ENCODE measurements at regions not wholly inside any gene's neighbourhood (a gene's known extent, or its start where the extent isn't known, plus 50 kb on each side); places are given as distances from the start of the nearest gene placed in this dataset.

DNA sequence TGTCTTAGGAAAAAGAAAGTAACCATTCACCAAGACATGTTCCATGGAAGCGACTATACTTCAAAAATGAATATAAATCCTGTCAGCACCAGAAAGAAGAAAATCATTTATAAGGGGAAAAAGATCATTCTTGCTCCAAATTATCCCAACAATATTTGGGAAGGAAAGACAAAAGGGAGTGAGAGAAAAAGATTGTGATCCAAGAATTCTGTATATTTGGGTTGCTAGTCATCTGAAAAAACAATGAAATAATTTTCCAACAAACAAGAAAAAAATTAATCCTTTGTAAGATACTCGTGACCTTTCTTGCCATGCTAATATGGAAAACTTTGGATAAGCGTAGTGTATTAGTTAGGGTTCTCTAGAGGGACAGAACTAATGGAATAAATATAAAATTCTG is 163.2 kb upstream of the ZNF32 start:
- no peaks in the 10 kb centered on the region for H3K9me3 Mint-ChIP-seq (ENCODE audit: unreplicated experiment)
- peaks cover 57% of the 10 kb centered on the region for H3K4me1 Mint-ChIP-seq (ENCODE audit: unreplicated experiment)
- H3K27me3 Mint-ChIP-seq (ENCODE audit: unreplicated experiment) = peaks cover 2% of the 10 kb centered on the region
- H3K4me3 Mint-ChIP-seq (ENCODE audit: unreplicated experiment) = no peak overlapping the region
- DNase-seq (ENCODE audit: extremely low spot score, unreplicated experiment) = no peak
- H3K36me3 Mint-ChIP-seq (ENCODE audit: unreplicated experiment) = no peaks in the 10 kb centered on the region
- no peak for TF ChIP-seq CTCF (IDR thresholded peaks at IDR 0.05)
- no peak overlapping the region for H3K27ac Mint-ChIP-seq (ENCODE audit: unreplicated experiment)

- peak overlapping the region; percentile 56 for H3K27ac Mint-ChIP-seq (ENCODE audit: unreplicated experiment)
- H3K4me1 Mint-ChIP-seq (ENCODE audit: unreplicated experiment) = peaks cover 45% of the 10 kb centered on the region
- H3K27me3 Mint-ChIP-seq (ENCODE audit: unreplicated experiment) = peaks cover 8% of the 10 kb centered on the region
- no peak for DNase-seq (ENCODE audit: extremely low spot score, unreplicated experiment)
- no peak for TF ChIP-seq CTCF (IDR thresholded peaks at IDR 0.05)
- H3K36me3 Mint-ChIP-seq (ENCODE audit: unreplicated experiment) = no peaks in the 10 kb centered on the region
- no peaks in the 10 kb centered on the region for H3K9me3 Mint-ChIP-seq (ENCODE audit: unreplicated experiment)
- H3K4me3 Mint-ChIP-seq (ENCODE audit: unreplicated experiment) = peak overlapping the region; percentile 20
Measured at GRCh38 chr10:43809211-43809930, 160.7 kb upstream of the ZNF32 start.

GRCh38 chr10:43808136-43808535 is 159.5 kb upstream of the ZNF32 start:
- DNase-seq (ENCODE audit: extremely low spot score, unreplicated experiment) = no peak
- TF ChIP-seq CTCF (IDR thresholded peaks at IDR 0.05) = no peak
- Mint-ChIP-seq H3K4me3 (ENCODE audit: unreplicated experiment) (no peak overlapping the region), H3K9me3 (ENCODE audit: unreplicated experiment) (no peaks in the 10 kb centered on the region), H3K27me3 (ENCODE audit: unreplicated experiment) (peaks cover 9% of the 10 kb centered on the region), H3K36me3 (ENCODE audit: unreplicated experiment) (no peaks in the 10 kb centered on the region), H3K4me1 (ENCODE audit: unreplicated experiment) (peaks cover 45% of the 10 kb centered on the region), H3K27ac (ENCODE audit: unreplicated experiment) (no peak overlapping the region)

DNA sequence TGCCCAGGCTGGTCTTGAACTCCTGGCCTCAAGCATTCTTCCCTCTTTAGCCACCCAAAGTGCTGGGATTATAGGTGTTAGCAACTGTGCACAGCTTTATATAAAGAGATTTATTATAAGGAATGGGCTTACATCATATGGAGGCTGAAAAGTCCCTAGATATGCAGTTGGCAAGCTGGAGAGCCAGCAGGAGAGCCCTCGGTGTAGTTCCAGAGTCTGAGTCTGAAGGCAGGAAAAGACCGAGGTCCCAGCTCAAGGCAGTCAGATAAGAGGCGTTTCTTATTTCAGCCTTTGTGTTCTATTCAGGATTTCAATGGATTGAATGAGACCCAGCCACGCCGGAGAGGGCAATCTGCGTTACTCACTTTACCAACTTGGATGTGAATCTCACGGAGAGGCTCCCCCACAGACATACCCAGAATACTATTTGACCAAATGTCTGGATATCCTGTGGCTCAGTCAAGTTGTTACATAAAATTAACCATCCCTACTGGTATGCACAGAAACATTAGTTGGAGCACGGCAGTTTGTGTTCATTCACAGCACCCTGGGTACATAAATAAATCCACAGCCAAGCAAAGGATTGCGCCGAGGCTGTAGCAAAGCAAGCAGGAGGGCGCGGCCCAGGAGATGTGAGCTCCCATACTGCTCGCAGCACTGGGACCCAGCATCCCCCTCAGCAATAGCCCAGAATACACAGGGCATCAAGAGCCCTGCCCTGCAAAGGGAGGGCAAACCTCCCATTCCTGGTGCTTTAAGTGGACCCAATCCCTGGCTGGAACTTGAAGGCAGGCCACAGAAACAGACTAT is 158.4 kb upstream of the ZNF32 start:
- H3K27ac Mint-ChIP-seq (ENCODE audit: unreplicated experiment) = no peak overlapping the region
- TF ChIP-seq CTCF (IDR thresholded peaks at IDR 0.05) = no peak
- no peak overlapping the region for H3K4me3 Mint-ChIP-seq (ENCODE audit: unreplicated experiment)

GRCh38 chr10:43803791-43804190 is 155.1 kb upstream of the ZNF32 start:
- Mint-ChIP-seq H3K9me3 (ENCODE audit: unreplicated experiment) (no peaks in the 10 kb centered on the region), H3K36me3 (ENCODE audit: unreplicated experiment) (no peaks in the 10 kb centered on the region), H3K4me3 (ENCODE audit: unreplicated experiment) (no peak overlapping the region)

More for the DNA sequence above, 158.4 kb upstream of the ZNF32 start:
- Mint-ChIP-seq H3K4me1 (ENCODE audit: unreplicated experiment) (peaks cover 45% of the 10 kb centered on the region), H3K9me3 (ENCODE audit: unreplicated experiment) (no peaks in the 10 kb centered on the region), H3K27me3 (ENCODE audit: unreplicated experiment) (peaks cover 7% of the 10 kb centered on the region), H3K36me3 (ENCODE audit: unreplicated experiment) (no peaks in the 10 kb centered on the region)
- DNase-seq (ENCODE audit: extremely low spot score, unreplicated experiment) = no peak

More at GRCh38 chr10:43803791-43804190, 155.1 kb upstream of the ZNF32 start:
- TF ChIP-seq CTCF (IDR thresholded peaks at IDR 0.05) = no peak
- DNase-seq (ENCODE audit: extremely low spot score, unreplicated experiment) = no peak
- Mint-ChIP-seq H3K27ac (ENCODE audit: unreplicated experiment) (no peak overlapping the region), H3K27me3 (ENCODE audit: unreplicated experiment) (peaks cover 19% of the 10 kb centered on the region), H3K4me1 (ENCODE audit: unreplicated experiment) (peaks cover 23% of the 10 kb centered on the region)

All from osteocyte (in vitro differentiated cells).